ENCODE measurements at regions not wholly inside any gene's neighbourhood (a gene's known extent, or its start where the extent isn't known, plus 50 kb on each side); places are given as distances from the start of the nearest gene placed in this dataset.

DNA sequence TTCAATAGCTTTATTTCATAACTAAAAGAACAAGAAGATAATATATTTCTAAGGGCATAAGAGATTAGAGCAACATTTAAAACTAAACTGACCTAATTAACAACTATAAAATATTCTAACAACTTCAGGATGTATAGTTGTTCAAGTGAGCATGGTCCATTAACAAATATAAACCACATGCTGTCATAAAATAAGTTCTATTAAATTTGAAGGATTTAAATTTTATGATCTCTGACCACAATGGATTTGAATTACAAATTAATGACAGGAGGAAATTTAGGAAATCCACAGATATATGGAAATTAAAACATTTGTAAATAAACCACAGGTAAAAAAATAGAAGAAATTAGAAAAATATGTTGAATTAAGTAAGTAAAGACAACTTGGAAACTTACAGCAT lies 196.5 kb upstream of the PCDH20 start:
- no peaks in the 10 kb centered on the region for H3K36me3 ChIP-seq (ENCODE audit: insufficient read depth, low read length)
- ChIA-PET CTCF (no interaction called here), POLR2A (no interaction called here)
- no peak for DNase-seq
- TF ChIP-seq, protein P1, sequence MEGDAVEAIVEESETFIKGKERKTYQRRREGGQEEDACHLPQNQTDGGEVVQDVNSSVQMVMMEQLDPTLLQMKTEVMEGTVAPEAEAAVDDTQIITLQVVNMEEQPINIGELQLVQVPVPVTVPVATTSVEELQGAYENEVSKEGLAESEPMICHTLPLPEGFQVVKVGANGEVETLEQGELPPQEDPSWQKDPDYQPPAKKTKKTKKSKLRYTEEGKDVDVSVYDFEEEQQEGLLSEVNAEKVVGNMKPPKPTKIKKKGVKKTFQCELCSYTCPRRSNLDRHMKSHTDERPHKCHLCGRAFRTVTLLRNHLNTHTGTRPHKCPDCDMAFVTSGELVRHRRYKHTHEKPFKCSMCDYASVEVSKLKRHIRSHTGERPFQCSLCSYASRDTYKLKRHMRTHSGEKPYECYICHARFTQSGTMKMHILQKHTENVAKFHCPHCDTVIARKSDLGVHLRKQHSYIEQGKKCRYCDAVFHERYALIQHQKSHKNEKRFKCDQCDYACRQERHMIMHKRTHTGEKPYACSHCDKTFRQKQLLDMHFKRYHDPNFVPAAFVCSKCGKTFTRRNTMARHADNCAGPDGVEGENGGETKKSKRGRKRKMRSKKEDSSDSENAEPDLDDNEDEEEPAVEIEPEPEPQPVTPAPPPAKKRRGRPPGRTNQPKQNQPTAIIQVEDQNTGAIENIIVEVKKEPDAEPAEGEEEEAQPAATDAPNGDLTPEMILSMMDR (IDR thresholded peaks at IDR 0.05), result no peak
- no peaks in the 10 kb centered on the region for H3K36me3 Mint-ChIP-seq (ENCODE audit: low read depth)
- H3K9me3 ChIP-seq (ENCODE audit: control insufficient read depth in 1 of 2, insufficient read depth in 1 of 2, low read length in 2 of 2), result peaks cover 0 to 8% of the 10 kb centered on the region in 2 experiments
- ATAC-seq (ENCODE audit: poor library complexity), result no peak
- no peaks in the 10 kb centered on the region for H3K27me3 Mint-ChIP-seq
- no peak overlapping the region for H3K27ac ChIP-seq (ENCODE audit: low read depth in 1 of 2, low read length in 2 of 2)
- H3K4me3 ChIP-seq (ENCODE audit: low read length), result no peak overlapping the region
- no peaks in the 10 kb centered on the region for H3K27me3 ChIP-seq (ENCODE audit: control insufficient read depth in 1 of 2, insufficient read depth in 2 of 2, low read length in 2 of 2)
- H3K9me3 Mint-ChIP-seq, result peaks cover 4% of the 10 kb centered on the region
- no peak overlapping the region for H3K27ac Mint-ChIP-seq
- intact Hi-C loops (cut with DNase I, micrococcal nuclease), result no loop called here
- no peaks in the 10 kb centered on the region for H3K4me1 ChIP-seq (ENCODE audit: insufficient read depth, low read length)
- no peak overlapping the region for H3K4me3 Mint-ChIP-seq
- H3K4me1 Mint-ChIP-seq (ENCODE audit: low read depth), result no peaks in the 10 kb centered on the region

DNA sequence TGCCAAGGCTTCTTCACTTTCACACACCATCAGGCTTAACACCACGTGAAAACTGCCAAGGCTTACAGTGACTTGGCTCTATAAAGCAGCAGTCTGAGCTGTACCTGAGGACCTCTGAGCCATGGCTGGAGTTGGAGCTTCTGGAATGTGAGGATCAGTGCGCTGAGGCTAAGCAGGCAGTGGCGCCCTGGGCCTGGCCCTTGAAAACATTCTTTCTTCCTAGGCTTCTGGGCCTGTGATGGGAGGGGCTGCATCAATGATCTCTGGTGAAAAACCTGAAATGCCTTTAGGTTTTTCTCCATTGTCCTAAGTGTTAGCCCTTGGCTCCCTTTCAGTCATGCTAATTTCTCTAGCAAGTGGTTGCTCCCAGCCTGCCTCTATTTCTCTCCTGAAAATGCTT lies 192.5 kb upstream of the PCDH20 start:
- no peaks in the 10 kb centered on the region for H3K4me1 ChIP-seq (ENCODE audit: insufficient read depth, low read length)
- Mint-ChIP-seq H3K27ac (no peak overlapping the region), H3K4me1 (ENCODE audit: low read depth) (no peaks in the 10 kb centered on the region), H3K4me3 (no peak overlapping the region), H3K27me3 (no peaks in the 10 kb centered on the region), H3K36me3 (ENCODE audit: low read depth) (no peaks in the 10 kb centered on the region), H3K9me3 (peaks cover 8% of the 10 kb centered on the region)
- intact Hi-C loops (cut with DNase I, micrococcal nuclease), result loop anchor here in 1 of 2 experiments (10.0 kb wide), 1 partner anchor 63 kb away; no protein-coding TSS in a partner anchor
- CTCF ChIA-PET, result no interaction called here
- POLR2A ChIA-PET, result no interaction called here
- H3K27me3 ChIP-seq (ENCODE audit: control insufficient read depth in 1 of 2, insufficient read depth in 2 of 2, low read length in 2 of 2), result no peaks in the 10 kb centered on the region
- TF ChIP-seq, protein P1 (IDR thresholded peaks at IDR 0.05), result no peak
- H3K36me3 ChIP-seq (ENCODE audit: insufficient read depth, low read length), result no peaks in the 10 kb centered on the region
- peaks cover 0 to 10% of the 10 kb centered on the region in 2 experiments for H3K9me3 ChIP-seq (ENCODE audit: control insufficient read depth in 1 of 2, insufficient read depth in 1 of 2, low read length in 2 of 2)
- DNase-seq, result no peak
- no peak for ATAC-seq (ENCODE audit: poor library complexity)
- H3K4me3 ChIP-seq (ENCODE audit: low read length), result no peak overlapping the region
- H3K27ac ChIP-seq (ENCODE audit: low read depth in 1 of 2, low read length in 2 of 2), result no peak overlapping the region

DNA sequence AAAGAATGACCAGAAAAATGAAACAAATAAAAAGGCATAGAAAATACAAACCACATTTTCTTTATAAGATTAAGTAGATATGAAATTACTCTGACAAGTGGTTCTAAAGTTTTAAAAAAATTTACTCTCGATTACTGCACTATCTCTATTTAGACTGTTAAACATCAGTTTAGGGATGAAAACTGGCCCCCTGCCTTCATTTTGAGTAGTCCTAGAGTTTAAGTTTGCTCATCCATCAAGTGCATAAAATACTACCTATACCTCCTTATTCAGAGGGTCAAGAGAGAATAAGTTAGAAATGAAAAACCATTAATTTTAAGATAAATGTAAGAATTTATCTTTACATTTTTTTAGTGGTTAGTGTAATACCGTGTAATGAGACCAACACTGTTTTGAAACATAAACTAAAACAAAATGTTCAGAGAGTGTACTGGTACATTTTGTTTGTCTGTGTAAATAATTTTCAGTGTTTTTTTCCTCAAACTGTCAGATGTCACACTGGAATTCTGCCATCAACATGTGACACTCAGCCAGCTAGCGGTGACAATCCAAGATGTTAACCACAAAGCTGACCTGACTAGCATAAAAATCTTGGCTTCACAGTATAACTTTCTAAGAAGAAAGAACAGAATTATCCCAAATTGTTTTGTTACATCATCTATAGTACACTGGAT lies 184.8 kb upstream of the PCDH20 start:
- H3K4me3 Mint-ChIP-seq, result no peak overlapping the region
- intact Hi-C loops (cut with DNase I, micrococcal nuclease), result loop anchor here in 1 of 2 experiments (10.0 kb wide), 1 partner anchor 56 kb away; no protein-coding TSS in a partner anchor
- Histone ChIP-seq H3K27me3 (ENCODE audit: control insufficient read depth in 1 of 2, insufficient read depth in 2 of 2, low read length in 2 of 2) (no peaks in the 10 kb centered on the region), H3K9me3 (ENCODE audit: control insufficient read depth in 1 of 2, insufficient read depth in 1 of 2, low read length in 2 of 2) (peaks cover 10 to 12% of the 10 kb centered on the region in 2 experiments), H3K4me1 (ENCODE audit: insufficient read depth, low read length) (no peaks in the 10 kb centered on the region), H3K4me3 (ENCODE audit: low read length) (no peak overlapping the region), H3K36me3 (ENCODE audit: insufficient read depth, low read length) (no peaks in the 10 kb centered on the region), H3K27ac (ENCODE audit: low read depth in 1 of 2, low read length in 2 of 2) (no peak overlapping the region)
- ChIA-PET POLR2A (no interaction called here), CTCF (no interaction called here)
- H3K4me1 Mint-ChIP-seq (ENCODE audit: low read depth), result no peaks in the 10 kb centered on the region
- DNase-seq, result no peak
- TF ChIP-seq, protein P1 (IDR thresholded peaks at IDR 0.05), result no peak
- ATAC-seq (ENCODE audit: poor library complexity), result no peak
- H3K9me3 Mint-ChIP-seq, result peaks cover 10% of the 10 kb centered on the region
- no peak overlapping the region for H3K27ac Mint-ChIP-seq
- no peaks in the 10 kb centered on the region for H3K27me3 Mint-ChIP-seq
- no peaks in the 10 kb centered on the region for H3K36me3 Mint-ChIP-seq (ENCODE audit: low read depth)
